GM12878 (cell line): ENCODE measurements at regions not wholly inside any gene's neighbourhood (a gene's known extent, or its start where the extent isn't known, plus 50 kb on each side); places are given as distances from the start of the nearest gene placed in this dataset.

Source experiments
- ATAC-seq: fragments of 200-7000 bp; cut with Tn5 transposase; 3 replicates; pipeline ENCODE4 v1.9.1; 2020; ENCODE audit warnings: mild to moderate bottlenecking, moderate library complexity
- BruUV-seq: library from RNA; stranded (reverse); fragments of 400-500 nt; replicated peaks from 2 replicates; lab custom pipeline; 2021; lab: Mats Ljungman, UMichigan
- CTCF ChIA-PET: fragments of 300-600 bp; sonication (Branson Sonifier 250); formaldehyde crosslinking; extraction: SDS; loops from one replicate; lab custom pipeline; 2021; ENCODE audit warnings: inconsistent platforms; lab: Yijun Ruan, JAX
- POLR2A ChIA-PET: fragments of 350-600 bp; formaldehyde crosslinking; extraction: SDS; loops from one replicate; lab custom pipeline; 2021; ENCODE audit warnings: inconsistent platforms; lab: Charles Lee
- RAD21 ChIA-PET: fragments of 300-600 bp; sonication (Branson Sonifier 250); formaldehyde crosslinking; loops from one replicate; lab custom pipeline; 2023; ENCODE audit warnings: antibody characterized with exemption; ENCODE audit not compliant: unreplicated experiment; lab: Charles Lee
- SMC1A ChIA-PET: fragments of 300-600 bp; sonication (Branson Sonifier 250); formaldehyde crosslinking; loops from one replicate; lab custom pipeline; 2023; ENCODE audit not compliant: unreplicated experiment, uncharacterized antibody; lab: Charles Lee
- DNase-seq: peaks from one replicate; pipeline ENCODE4 v3.0.0-alpha.2; 2011; ENCODE audit warnings: low read depth, low spot score
- FAIRE-seq: peaks from 3 replicates; lab custom pipeline; 2011; peaks lifted over from hg19 to GRCh38; lab: Jason Lieb, UNC
- H2AFZ ChIP-seq: 2 replicates; pipeline ENCODE4 v1.6.0; 2011; ENCODE audit warnings: low read depth, low read length, control low read depth; ENCODE audit not compliant: control insufficient read depth
- H3K27ac ChIP-seq: 2 replicates; pipeline ENCODE4 v1.5.1; 2011; ENCODE audit warnings: control low read depth; ENCODE audit not compliant: control insufficient read depth, insufficient read depth
- H3K27me3 ChIP-seq, 2 experiments: replicated peaks in 1 of 2; 2 replicates each; pipeline versions ENCODE4 v1.6.0 to v1.6.1; 2011; ENCODE audit warnings: low read length in 1 of 2; ENCODE audit not compliant: control insufficient read depth in 2 of 2, insufficient read depth in 2 of 2
- H3K36me3 ChIP-seq, 2 experiments: 2 replicates each; pipeline ENCODE4 v1.5.1; 2011; ENCODE audit warnings: low read length in 1 of 2; ENCODE audit not compliant: control insufficient read depth in 2 of 2, insufficient read depth in 2 of 2
- H3K4me1 ChIP-seq: 2 replicates; pipeline ENCODE4 v1.6.1; 2011; ENCODE audit warnings: mild to moderate bottlenecking, low read length, moderate library complexity, mixed read lengths; ENCODE audit not compliant: control insufficient read depth, insufficient read depth
- H3K4me2 ChIP-seq: 2 replicates; pipeline ENCODE4 v1.6.0; 2011; ENCODE audit warnings: control low read depth; ENCODE audit not compliant: control insufficient read depth, insufficient read depth
- H3K4me3 ChIP-seq: fragments of 200-600 bp; sonication (generic); 2 replicates; pipeline ENCODE4 v1.5.1; 2016
- H3K79me2 ChIP-seq: 2 replicates; pipeline ENCODE4 v1.6.0; 2011; ENCODE audit warnings: low read length; ENCODE audit not compliant: control insufficient read depth, insufficient read depth
- H3K9ac ChIP-seq: 2 replicates; pipeline ENCODE4 v1.8.0; 2011; ENCODE audit warnings: low read length, control low read depth, mixed read lengths; ENCODE audit not compliant: control insufficient read depth, insufficient read depth
- H3K9me3 ChIP-seq: replicated peaks from 3 replicates; pipeline ENCODE4 v1.5.1; 2011; ENCODE audit warnings: mild to moderate bottlenecking, low read length; ENCODE audit not compliant: control insufficient read depth, insufficient read depth
- H4K20me1 ChIP-seq: 2 replicates; pipeline ENCODE4 v1.6.0; 2011; ENCODE audit not compliant: control insufficient read depth, insufficient read depth
- ATF7 ChIP-seq: fragments of 450-650 bp; IDR thresholded peaks from 2 replicates; pipeline ENCODE4 v1.6.1; 2016; ENCODE audit warnings: low read depth, mild to moderate bottlenecking
- CHD4 ChIP-seq: fragments of 200-600 bp; sonication (generic); IDR thresholded peaks from 2 replicates; pipeline ENCODE4 v1.6.1; 2016; ENCODE audit warnings: mild to moderate bottlenecking
- FOXM1 ChIP-seq: IDR thresholded peaks from 2 replicates; pipeline ENCODE4 v1.6.1; 2012; ENCODE audit warnings: low read depth, mild to moderate bottlenecking, inconsistent platforms, low read length, moderate library complexity
- KDM1A ChIP-seq: fragments of 200-600 bp; sonication (generic); IDR thresholded peaks from 2 replicates; pipeline ENCODE4 v1.6.1; 2016; ENCODE audit warnings: borderline replicate concordance
- MYB ChIP-seq: fragments of 150-350 bp; IDR thresholded peaks from 2 replicates; pipeline ENCODE4 v1.6.1; 2014; ENCODE audit warnings: mild to moderate bottlenecking, low read depth, low read length, borderline replicate concordance
- NFXL1 ChIP-seq: fragments of 450-650 bp; IDR thresholded peaks from 2 replicates; pipeline ENCODE4 v1.6.1; 2017; ENCODE audit warnings: antibody characterized with exemption, mild to moderate bottlenecking, borderline replicate concordance
- PAX5 ChIP-seq: IDR thresholded peaks from 2 replicates; pipeline ENCODE4 v1.6.1; 2011; ENCODE audit warnings: low read depth, low read length, borderline replicate concordance
- SIN3A ChIP-seq: IDR thresholded peaks from 2 replicates; pipeline ENCODE4 v1.6.1; 2012; ENCODE audit warnings: low read depth, low read length, improper control_type of control experiment
- SREBF2 ChIP-seq: IDR thresholded peaks from 2 replicates; pipeline ENCODE4 v1.6.1; 2012; ENCODE audit warnings: mild to moderate bottlenecking, low read length
- STAT1 ChIP-seq: fragments of 450-650 bp; conservative IDR thresholded peaks from 2 replicates; pipeline ENCODE4 v1.6.1; 2014; ENCODE audit warnings: antibody characterized with exemption, mild to moderate bottlenecking
- SUPT20H ChIP-seq: IDR thresholded peaks from 2 replicates; pipeline ENCODE4 v1.6.1; 2011; ENCODE audit warnings: low read depth, mild to moderate bottlenecking, low read length, moderate library complexity, borderline replicate concordance; ENCODE audit not compliant: control insufficient read depth
- YY1 ChIP-seq: IDR thresholded peaks from 2 replicates; pipeline ENCODE4 v1.6.1; 2011; ENCODE audit warnings: low read depth, mild to moderate bottlenecking, low read length
- WGBS: methylation state at CpG from one replicate; pipeline ENCODE4 v1.1.6; 2016; ENCODE audit warnings: low lambda C conversion rate; ENCODE audit not compliant: insufficient replicate concordance, insufficient coverage; ENCODE audit errors: missing lambda C conversion rate; 5-methylcytosine and 5-hydroxymethylcytosine counted together
- in situ Hi-C: fragments of 300-500 bp; cut with MboI; formaldehyde crosslinking; loops from 9 replicates; pipeline ENCODE4 v1.14.3; 2018; ENCODE audit warnings: mixed read lengths
- intact Hi-C: fragments of 100-400 bp; cut with micrococcal nuclease; formaldehyde crosslinking; loops from one replicate; pipeline ENCODE4 v1.14.2; 2022; ENCODE audit not compliant: unreplicated experiment

DNA sequence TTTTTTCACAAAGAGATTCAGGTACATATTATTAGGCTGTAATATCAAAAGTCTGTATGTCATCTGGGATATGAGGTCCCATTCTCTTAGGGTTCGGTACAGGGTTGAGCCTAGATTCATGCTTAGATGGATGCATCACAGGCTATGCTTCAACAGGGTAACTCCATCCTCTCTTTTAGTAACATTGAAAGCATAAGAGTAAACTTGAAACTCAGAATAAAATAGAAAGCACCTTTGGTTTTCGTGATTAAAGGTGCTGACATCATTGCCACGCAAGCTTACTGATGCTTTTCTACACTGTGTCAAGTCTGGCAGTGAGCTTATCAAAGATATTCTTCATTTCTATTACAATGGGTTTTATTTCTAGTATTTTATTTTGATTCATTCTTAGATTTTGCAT, 419.1 kb upstream of the DSEL start (continued):
- TF ChIP-seq SREBF2 (no peak), CHD4 (no peak), ATF7 (no peak), KDM1A (no peak), SUPT20H (no peak), STAT1 (no peak), FOXM1 (no peak)

DNA sequence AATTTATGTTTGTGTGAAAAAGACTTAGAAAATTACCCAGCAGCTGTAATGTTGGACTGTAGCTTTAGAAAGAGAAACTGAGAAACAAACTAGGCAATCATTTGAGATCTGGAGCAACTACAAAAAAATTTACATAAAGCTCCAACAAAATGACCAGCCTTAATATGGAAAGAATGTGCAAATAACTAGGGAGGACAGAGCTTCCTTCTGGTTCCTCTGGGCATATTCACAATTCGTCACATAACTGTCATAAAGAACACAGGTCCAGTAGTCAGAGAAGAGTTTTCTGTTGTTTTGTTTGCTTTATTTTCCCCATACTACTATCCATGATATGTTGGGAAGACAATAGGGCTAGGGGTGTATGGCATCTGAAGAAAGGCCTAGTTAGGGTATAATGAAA, 416.8 kb upstream of the DSEL start:
- FAIRE-seq (no peak), ATAC-seq (no peak), DNase-seq (no peak)
- Histone ChIP-seq H4K20me1 (no peaks in the 10 kb centered on the region), H3K9ac (no peak overlapping the region), H3K4me3 (no peak overlapping the region), H3K27ac (no peak overlapping the region), H2AFZ (no peak overlapping the region)
- POLR2A ChIA-PET: no interaction called here
- in situ Hi-C loops: no loop called here
- SMC1A ChIA-PET: interaction anchor here (1.5 kb wide), 1 partner anchor 10 kb away, joined by 3 read pairs; no protein-coding TSS in a partner anchor
- CTCF ChIA-PET: no interaction called here
- no TSS peak for BruUV-seq
- TF ChIP-seq YY1 (no peak), MYB (no peak), SIN3A (no peak), CHD4 (no peak), PAX5 (no peak), NFXL1 (no peak)
- TF ChIP-seq, all 136 proteins: peak for 0
- H3K79me2 ChIP-seq: no peaks in the 10 kb centered on the region
- H3K27me3 ChIP-seq: no peaks in the 10 kb centered on the region
- no peaks in the 10 kb centered on the region for H3K9me3 ChIP-seq
- intact Hi-C loops: no loop called here
- no peaks in the 10 kb centered on the region for H3K4me1 ChIP-seq
- WGBS: 40% methylated on average over 1 of the region's 1 CpG
- RAD21 ChIA-PET: no interaction called here
- no peak overlapping the region for H3K4me2 ChIP-seq
- H3K36me3 ChIP-seq: no peaks in the 10 kb centered on the region
